ENCODE measurements at regions not wholly inside any gene's neighbourhood (a gene's known extent, or its start where the extent isn't known, plus 50 kb on each side); places are given as distances from the start of the nearest gene placed in this dataset.

GRCh38 chr10:53573498-53573897 is 800.9 kb upstream of the MBL2 start:
- TF ChIP-seq CTCF (IDR thresholded peaks at IDR 0.05): no peak
- TF ChIP-seq POLR2A (IDR thresholded peaks at IDR 0.05): no peak
- TF ChIP-seq POLR2AphosphoS5 (IDR thresholded peaks at IDR 0.05; ENCODE audit: insufficient read depth in 1 of 2, low read depth in 1 of 2): no peak
